Activated CD4-positive, alpha-beta T cell treated with anti-CD3 and anti-CD28 coated beads, Interleukin-2, amount 10 ng/mL, durations not matched to agents 7 days and 5 days (primary cell): ENCODE measurements at regions not wholly inside any gene's neighbourhood (a gene's known extent, or its start where the extent isn't known, plus 50 kb on each side); places are given as distances from the start of the nearest gene placed in this dataset.
"Not testable (repeated sequence)": the region's sequence is repeated elsewhere in the genome, so short reads cannot be mapped to it uniquely, and the experiment has no call there.

Experiments
- CTCF ChIA-PET: fragments of 350-600 bp; sonication (Branson Sonifier 250); formaldehyde crosslinking; loops from one replicate; lab custom pipeline; 2021; ENCODE audit warnings: antibody characterized with exemption; lab: Charles Lee
- POLR2A ChIA-PET: fragments of 350-600 bp; sonication (Branson Sonifier 250); formaldehyde crosslinking; loops from one replicate; lab custom pipeline; 2021; ENCODE audit warnings: antibody characterized with exemption; lab: Charles Lee
- DNase-seq: peaks from one replicate; pipeline ENCODE4 v3.0.0-alpha.2; 2020
- H3K27ac Mint-ChIP-seq: one replicate; pipeline ENCODE4 v1.8.0; 2021; ENCODE audit warnings: mild to moderate bottlenecking, moderate library complexity, mixed read lengths
- H3K27me3 Mint-ChIP-seq: one replicate; pipeline ENCODE4 v1.8.0; 2021; ENCODE audit warnings: mixed read lengths
- H3K36me3 Mint-ChIP-seq: one replicate; pipeline ENCODE4 v1.8.0; 2021; ENCODE audit warnings: low read depth, mixed read lengths
- H3K4me1 Mint-ChIP-seq: one replicate; pipeline ENCODE4 v1.8.0; 2021; ENCODE audit warnings: mixed read lengths
- H3K4me3 Mint-ChIP-seq: one replicate; pipeline ENCODE4 v1.8.0; 2021; ENCODE audit warnings: mild to moderate bottlenecking, moderate library complexity, mixed read lengths
- H3K9me3 Mint-ChIP-seq: one replicate; pipeline ENCODE4 v1.8.0; 2021; ENCODE audit warnings: mixed read lengths

DNA sequence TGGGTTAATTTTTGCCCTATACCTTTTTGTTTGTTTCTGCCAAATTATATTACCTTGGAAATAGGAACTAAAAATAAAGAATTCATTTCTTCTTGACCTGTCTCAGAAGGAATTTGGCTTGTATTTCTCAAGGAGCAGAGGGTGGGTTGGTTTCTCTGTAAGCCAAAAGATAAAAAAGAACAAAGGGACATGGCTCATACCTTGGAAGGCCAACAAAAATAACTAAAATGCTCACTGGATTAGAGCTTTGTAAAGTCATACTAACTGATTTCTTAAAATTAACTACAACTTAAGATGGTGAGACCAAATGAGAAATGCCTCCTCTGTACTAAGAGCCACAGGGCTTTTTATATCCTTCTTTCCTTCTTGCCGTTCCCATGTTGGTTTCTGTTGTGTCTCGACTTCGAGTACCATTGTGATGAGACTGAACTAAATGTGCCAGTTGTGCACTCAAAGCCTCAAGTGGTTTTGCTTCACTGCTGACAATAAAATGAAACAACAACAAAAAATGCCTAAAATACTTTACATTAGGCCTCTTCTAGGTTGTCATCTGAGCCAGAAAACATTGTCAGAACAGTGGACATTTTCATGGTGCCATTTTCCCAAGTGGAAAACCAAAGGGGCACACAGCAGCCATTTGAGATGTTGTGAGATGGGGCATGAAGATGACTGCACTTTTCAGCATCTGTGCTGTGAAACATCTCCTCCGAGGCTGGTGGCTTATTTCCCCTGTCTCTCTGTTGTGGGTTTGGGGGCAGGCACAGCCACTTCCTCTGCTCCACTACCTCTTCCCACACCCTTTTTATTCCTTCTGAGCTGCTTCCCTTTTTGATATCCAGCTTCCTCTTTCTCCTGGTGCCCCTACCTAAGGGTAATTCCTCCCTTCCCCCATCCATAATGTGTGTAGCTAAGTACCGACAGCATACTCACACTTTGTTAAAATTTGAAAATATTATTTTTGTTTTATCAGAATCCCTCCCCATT lies 51.8 kb upstream of the AGR3 start:
- Mint-ChIP-seq H3K4me3 (peak overlapping the region; percentile 58), H3K4me1 (peaks cover 59% of the 10 kb centered on the region), H3K36me3 (peaks cover 16% of the 10 kb centered on the region), H3K27me3 (no peaks in the 10 kb centered on the region), H3K9me3 (no peaks in the 10 kb centered on the region), H3K27ac (peak overlapping the region; percentile 83)
- ChIA-PET CTCF (interaction anchor here (2.2 kb wide), 1 partner anchor 10 kb away, joined by 6 read pairs; no protein-coding TSS in a partner anchor), POLR2A (no interaction called here)
- DNase-seq, result peak; percentile 31

DNA sequence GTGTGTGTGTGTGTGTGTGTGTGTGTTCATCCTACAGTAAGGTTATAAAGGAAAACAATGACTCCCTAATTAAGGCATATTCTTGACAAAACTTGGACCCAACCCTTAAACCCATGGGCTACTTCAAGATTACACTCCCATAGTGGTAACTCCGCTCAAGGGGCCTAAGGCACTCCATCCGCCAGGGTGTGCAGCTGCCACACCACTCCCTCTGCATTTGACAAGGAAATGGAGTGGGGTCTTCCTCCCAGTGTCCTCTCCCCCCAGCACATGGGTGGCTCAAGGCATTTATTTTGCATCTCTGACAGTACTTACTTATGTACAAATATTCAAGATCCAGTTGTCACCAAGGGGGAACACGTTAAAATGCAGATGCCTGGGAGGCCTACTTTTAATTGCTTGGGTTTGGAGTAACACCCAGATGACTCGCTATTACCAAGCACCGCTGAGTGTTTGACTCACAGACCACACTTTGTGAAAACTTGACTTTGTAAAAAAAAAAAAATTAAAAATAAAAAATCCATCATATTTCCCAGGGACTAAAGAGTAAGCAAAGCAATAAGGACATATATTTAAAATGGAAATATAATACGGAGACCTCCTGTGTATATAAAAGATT lies 53.0 kb upstream of the AGR3 start:
- Mint-ChIP-seq H3K9me3 (no peaks in the 10 kb centered on the region), H3K36me3 (peaks cover 12% of the 10 kb centered on the region), H3K27me3 (no peaks in the 10 kb centered on the region), H3K4me3 (no peak overlapping the region), H3K4me1 (peaks cover 51% of the 10 kb centered on the region), H3K27ac (no peak overlapping the region)
- ChIA-PET POLR2A (no interaction called here), CTCF (interaction anchor here (0.7 to 2.2 kb wide), 2 partner anchors 9 to 11 kb away, joined by 3 to 6 read pairs; no protein-coding TSS in a partner anchor)
- no peak for DNase-seq

DNA sequence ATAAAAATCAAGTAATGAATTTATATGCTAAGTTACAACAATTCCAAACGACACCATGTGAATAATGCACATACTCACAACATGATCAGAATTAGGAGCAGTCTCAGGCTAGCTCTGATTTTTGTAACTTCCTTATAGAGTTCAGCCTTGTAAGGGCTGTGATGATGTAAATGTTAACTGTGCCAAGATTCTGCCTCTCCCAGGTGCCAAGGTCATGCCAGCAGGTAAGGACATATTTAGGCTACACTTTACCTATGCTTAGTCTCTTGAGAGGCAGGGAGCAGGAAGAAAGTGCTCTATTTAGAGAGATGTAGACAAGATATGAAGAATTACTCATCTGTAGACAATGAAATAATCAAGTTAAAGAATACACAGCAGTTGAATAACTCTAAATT lies 53.6 kb upstream of the AGR3 start:
- H3K36me3 Mint-ChIP-seq, result peaks cover 9% of the 10 kb centered on the region
- no peak for DNase-seq
- peaks cover 48% of the 10 kb centered on the region for H3K4me1 Mint-ChIP-seq
- CTCF ChIA-PET, result interaction anchor here (0.7 to 2.2 kb wide), 2 partner anchors 9 to 11 kb away, joined by 3 to 6 read pairs; no protein-coding TSS in a partner anchor
- H3K27me3 Mint-ChIP-seq, result no peaks in the 10 kb centered on the region
- H3K27ac Mint-ChIP-seq, result no peak overlapping the region
- POLR2A ChIA-PET, result no interaction called here
- no peak overlapping the region for H3K4me3 Mint-ChIP-seq
- H3K9me3 Mint-ChIP-seq, result no peaks in the 10 kb centered on the region

DNA sequence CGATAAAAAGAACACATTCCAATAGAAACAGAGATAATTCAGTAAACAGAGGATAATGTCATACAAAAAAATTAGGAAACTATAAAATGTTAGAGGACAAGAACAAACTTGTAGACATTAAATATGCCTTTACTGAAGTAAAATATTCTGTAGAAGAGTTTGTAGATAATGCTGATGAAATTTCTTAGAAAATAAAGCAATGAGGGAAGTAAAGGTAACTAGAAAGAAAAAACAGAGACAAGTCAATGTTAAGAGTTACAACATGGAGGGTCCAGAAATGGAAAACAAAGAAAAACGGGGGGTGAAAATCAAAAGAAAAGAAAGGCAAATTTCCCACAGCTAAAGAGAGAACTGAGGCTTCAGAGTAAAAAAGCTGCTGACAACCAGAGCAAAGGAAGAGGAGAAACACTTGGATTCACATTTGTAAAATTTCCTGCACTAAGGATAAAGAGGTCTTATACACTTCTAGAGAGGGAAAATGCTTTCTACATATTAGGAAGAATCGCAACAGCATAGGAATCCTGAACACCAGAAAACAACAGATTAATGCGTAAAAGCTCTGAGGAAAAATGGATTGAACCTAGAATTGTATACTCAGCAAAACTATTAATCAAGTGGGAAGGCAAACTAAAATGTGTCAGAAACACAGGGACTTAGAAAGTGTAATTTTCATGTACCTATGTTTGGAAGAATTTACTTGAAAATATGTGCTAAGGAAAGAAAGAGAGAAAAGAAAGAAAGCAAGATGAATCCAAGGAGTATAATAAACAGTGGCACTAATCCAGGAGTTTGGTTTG lies 55.0 kb upstream of the AGR3 start:
- Mint-ChIP-seq H3K27ac (no peak overlapping the region), H3K27me3 (peaks cover under 1% of the 10 kb centered on the region), H3K4me3 (no peak overlapping the region), H3K4me1 (peaks cover 41% of the 10 kb centered on the region), H3K36me3 (peaks cover 3% of the 10 kb centered on the region), H3K9me3 (peaks cover under 1% of the 10 kb centered on the region)
- no peak for DNase-seq
- POLR2A ChIA-PET, result no interaction called here
- CTCF ChIA-PET, result interaction anchor here (1.6 kb wide), 1 partner anchor 19 kb away, joined by 5 read pairs; no protein-coding TSS in a partner anchor

DNA sequence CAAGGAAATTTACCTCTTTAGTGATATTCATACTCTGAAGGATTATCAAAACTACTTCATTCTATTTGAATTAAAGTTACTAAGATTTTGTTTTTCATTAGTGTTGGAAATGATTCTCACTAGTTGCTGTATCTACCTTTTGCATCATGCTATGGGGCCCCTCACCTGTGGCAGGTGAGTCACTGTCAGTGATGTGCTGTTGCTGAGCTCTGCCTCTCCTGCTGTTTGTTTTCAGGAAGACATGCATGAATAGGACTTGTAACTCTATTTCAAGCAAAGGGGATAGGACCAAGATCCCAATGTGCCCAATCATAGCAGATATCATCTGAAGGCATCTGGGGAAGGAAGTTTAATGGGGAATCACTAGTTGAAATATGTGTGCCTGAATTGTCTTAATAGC lies 57.4 kb upstream of the AGR3 start:
- CTCF ChIA-PET, result no interaction called here
- no peak for DNase-seq
- peaks cover 22% of the 10 kb centered on the region for H3K4me1 Mint-ChIP-seq

DNA sequence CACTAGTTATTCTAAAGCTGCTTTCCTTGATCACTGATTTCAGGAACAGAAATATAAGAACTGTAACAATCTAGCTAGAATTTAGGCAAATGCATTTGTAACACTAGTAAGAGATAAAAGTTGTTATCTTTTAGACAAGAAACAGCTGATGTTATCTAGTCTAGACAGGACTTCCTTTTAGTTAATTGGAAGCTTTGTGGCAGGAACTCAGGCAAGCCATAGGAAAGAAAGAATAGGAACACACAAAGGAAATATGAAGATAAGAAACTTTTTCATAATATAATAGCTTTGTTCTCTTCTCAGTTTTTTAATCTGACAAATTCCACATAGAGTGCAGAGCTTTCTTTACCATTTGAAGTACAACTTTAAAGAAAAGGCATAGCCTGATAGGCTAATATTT lies 59.0 kb upstream of the AGR3 start:
- Mint-ChIP-seq H3K9me3 (peaks cover 14% of the 10 kb centered on the region), H3K36me3 (no peaks in the 10 kb centered on the region), H3K4me1 (peaks cover 16% of the 10 kb centered on the region), H3K4me3 (no peak overlapping the region), H3K27ac (no peak overlapping the region), H3K27me3 (peaks cover 2% of the 10 kb centered on the region)
- no peak for DNase-seq
- POLR2A ChIA-PET, result no interaction called here
- CTCF ChIA-PET, result interaction anchor here (0.5 to 1.0 kb wide), 2 partner anchors 18 to 40 kb away, joined by 3 to 5 read pairs; no protein-coding TSS in a partner anchor

More for the DNA sequence above, 57.4 kb upstream of the AGR3 start:
- H3K4me3 Mint-ChIP-seq, result no peak overlapping the region
- peaks cover 9% of the 10 kb centered on the region for H3K9me3 Mint-ChIP-seq
- POLR2A ChIA-PET, result no interaction called here
- H3K27me3 Mint-ChIP-seq, result peaks cover 2% of the 10 kb centered on the region
- no peak overlapping the region for H3K27ac Mint-ChIP-seq
- H3K36me3 Mint-ChIP-seq, result no peaks in the 10 kb centered on the region

DNA sequence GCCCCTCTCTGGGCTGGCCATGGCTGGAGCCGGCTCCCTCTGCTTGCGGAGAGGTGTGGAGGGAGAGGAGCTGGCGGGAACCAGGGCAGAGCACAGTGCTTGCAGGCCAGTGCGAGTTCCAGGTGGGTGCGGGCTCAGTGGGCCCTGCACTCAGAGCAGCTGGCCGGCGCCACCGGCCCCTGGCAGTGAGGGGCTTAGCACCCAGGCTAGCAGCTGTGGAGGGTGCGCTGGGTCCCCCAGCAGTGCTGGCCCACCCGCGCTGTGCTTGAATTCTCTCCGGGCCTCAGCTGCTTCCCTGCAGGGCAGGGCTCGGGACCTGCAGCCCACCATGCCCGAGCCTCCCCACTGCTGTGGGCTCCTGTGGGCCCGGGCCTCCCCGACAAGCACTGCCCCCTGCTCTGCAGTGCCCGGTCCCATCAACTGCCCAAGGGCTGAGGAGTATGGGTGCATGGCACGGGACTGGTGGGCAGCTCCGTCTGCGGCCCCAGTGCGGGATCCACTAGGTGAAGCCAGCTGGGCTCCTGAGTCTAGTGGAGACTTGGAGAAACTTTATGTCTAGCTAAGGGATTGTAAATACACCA lies 61.2 kb upstream of the AGR3 start:
- H3K27ac Mint-ChIP-seq, result no peak overlapping the region
- H3K9me3 Mint-ChIP-seq, result peaks cover 20% of the 10 kb centered on the region
- CTCF ChIA-PET, result no interaction called here
- POLR2A ChIA-PET, result no interaction called here
- DNase-seq, result no peak
- H3K36me3 Mint-ChIP-seq, result no peaks in the 10 kb centered on the region
- H3K4me1 Mint-ChIP-seq, result peaks cover 16% of the 10 kb centered on the region
- H3K27me3 Mint-ChIP-seq, result peaks cover 2% of the 10 kb centered on the region
- no peak overlapping the region for H3K4me3 Mint-ChIP-seq

DNA sequence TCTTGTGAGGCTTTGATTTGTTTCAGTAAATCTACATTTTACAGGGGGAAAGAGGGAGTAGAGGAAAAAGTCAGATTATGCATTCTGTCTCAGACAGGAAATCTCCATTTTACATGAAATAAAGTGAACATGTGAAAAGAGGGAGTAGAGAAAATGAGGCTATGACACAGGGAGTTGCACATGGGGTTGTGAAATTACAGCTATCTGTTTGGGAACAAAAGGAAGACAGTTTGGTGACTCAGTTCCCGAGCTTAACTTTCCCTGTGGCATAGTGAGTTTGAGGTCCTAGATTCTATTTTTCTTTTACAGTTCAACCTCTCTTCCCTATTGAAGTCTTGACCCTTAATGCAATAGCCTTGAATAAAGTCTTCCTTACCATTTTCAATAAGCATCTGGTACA lies 63.2 kb upstream of the AGR3 start:
- H3K4me3 Mint-ChIP-seq, result no peak overlapping the region
- H3K4me1 Mint-ChIP-seq, result peaks cover 6% of the 10 kb centered on the region
- no peak for DNase-seq
- H3K36me3 Mint-ChIP-seq, result no peaks in the 10 kb centered on the region
- peaks cover 28% of the 10 kb centered on the region for H3K9me3 Mint-ChIP-seq
- CTCF ChIA-PET, result no interaction called here
- no peak overlapping the region for H3K27ac Mint-ChIP-seq
- peaks cover 2% of the 10 kb centered on the region for H3K27me3 Mint-ChIP-seq
- POLR2A ChIA-PET, result no interaction called here

DNA sequence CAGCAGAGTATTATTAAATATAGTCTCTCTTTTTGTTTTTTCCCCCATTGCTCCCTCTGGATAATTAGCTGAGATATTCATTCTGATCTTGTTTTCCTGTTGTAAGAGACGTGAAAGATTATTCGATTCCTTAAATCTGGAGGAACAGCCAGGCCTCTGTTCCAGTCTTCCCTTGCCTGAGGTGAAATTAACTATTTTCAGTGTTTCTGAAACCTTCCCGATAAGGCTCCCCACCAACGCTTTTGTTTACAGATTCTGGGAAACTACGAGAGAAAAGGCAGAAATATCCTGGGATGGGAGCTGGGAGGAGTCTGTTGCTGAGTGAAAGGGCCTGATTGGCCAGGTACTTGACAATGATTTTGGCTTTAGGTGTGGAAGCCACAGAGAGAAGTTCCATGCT lies 63.6 kb upstream of the AGR3 start:
- no peaks in the 10 kb centered on the region for H3K36me3 Mint-ChIP-seq
- H3K27ac Mint-ChIP-seq, result no peak overlapping the region
- CTCF ChIA-PET, result no interaction called here
- peaks cover 2% of the 10 kb centered on the region for H3K27me3 Mint-ChIP-seq
- POLR2A ChIA-PET, result no interaction called here
- DNase-seq, result no peak
- H3K4me1 Mint-ChIP-seq, result peaks cover 6% of the 10 kb centered on the region
- H3K9me3 Mint-ChIP-seq, result peaks cover 28% of the 10 kb centered on the region
- H3K4me3 Mint-ChIP-seq, result no peak overlapping the region

DNA sequence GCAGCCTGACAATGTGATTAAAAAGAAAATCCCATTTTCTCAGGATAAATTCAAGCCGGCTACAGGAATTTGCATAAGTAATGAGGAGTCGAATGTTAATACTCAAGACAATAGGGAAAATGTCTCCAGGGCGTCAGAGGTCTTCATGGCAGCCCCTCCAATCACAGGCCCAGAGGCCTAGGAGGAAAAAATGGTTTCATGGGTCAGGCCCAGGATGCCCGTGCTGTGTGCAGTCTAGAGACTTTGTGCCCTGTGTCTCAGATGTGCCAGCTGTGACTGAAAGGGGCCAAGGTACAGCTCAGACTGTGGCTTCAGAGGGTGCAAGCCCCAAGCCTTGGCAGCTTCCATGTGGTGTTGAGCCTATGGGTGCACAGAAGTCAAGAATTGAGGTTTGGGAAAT lies 66.3 kb upstream of the AGR3 start:
- H3K36me3 Mint-ChIP-seq, H3K27me3 Mint-ChIP-seq, H3K4me3 Mint-ChIP-seq, H3K4me1 Mint-ChIP-seq, POLR2A ChIA-PET, H3K27ac Mint-ChIP-seq, DNase-seq, CTCF ChIA-PET: not testable (repeated sequence)
- H3K9me3 Mint-ChIP-seq, result peaks cover 24% of the 10 kb centered on the region

DNA sequence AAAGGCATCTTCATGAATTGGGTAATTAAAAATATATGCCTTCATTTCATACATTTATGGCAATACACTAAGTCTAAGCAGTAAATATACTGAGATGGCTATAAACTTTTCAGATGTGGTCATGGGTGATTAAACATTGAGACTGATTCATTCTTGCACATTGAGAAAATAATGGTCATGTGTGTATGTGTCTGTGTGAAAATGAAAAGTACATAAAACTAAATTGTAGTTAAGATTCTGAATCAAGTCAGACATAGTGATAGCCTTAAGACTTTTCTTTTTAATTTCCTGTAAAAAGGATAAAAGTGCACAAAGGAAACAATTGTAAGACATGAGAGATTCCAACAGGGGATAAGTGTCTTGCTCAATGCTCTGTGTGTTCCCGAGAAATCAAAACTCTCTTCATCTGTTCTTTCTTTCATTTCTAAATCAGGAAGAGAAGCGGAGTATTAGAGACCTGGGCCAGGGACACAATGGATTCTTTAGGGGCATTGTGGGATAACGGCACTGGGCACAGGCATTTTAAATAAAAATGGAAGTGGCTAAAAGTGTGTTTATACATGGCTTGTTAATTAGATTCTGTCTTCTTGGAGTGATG lies 69.8 kb upstream of the AGR3 start:
- no peak for DNase-seq
- peaks cover 14% of the 10 kb centered on the region for H3K9me3 Mint-ChIP-seq
- H3K36me3 Mint-ChIP-seq, result no peaks in the 10 kb centered on the region
- no peaks in the 10 kb centered on the region for H3K27me3 Mint-ChIP-seq
- no peaks in the 10 kb centered on the region for H3K4me1 Mint-ChIP-seq
- ChIA-PET POLR2A (no interaction called here), CTCF (no interaction called here)
- no peak overlapping the region for H3K27ac Mint-ChIP-seq
- no peak overlapping the region for H3K4me3 Mint-ChIP-seq

DNA sequence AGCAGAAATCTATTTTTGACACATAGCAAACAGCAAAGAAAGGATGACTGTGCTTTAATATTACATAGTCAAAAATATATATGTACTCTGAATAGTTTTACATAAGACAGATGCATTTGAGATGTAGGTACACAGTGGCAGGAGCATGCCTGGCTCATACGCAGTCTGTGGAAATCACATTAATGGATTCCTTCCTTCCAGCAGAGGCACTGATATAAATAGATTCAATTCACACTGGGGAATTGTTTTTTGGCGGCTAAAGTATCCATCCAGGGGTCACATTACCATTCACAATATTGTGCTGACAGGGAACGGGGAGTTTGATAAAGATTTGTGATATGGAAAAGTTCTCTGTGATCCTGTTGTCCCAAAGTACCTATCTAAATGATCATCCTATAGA lies 72.5 kb upstream of the AGR3 start:
- no peak for DNase-seq
- Mint-ChIP-seq H3K4me3 (no peak overlapping the region), H3K27me3 (peaks cover 1% of the 10 kb centered on the region), H3K9me3 (peaks cover 11% of the 10 kb centered on the region), H3K36me3 (peaks cover 3% of the 10 kb centered on the region), H3K27ac (no peak overlapping the region), H3K4me1 (no peaks in the 10 kb centered on the region)
- CTCF ChIA-PET, result no interaction called here
- POLR2A ChIA-PET, result no interaction called here
